DLD1 (cell line): ENCODE measurements at regions not wholly inside any gene's neighbourhood (a gene's known extent, or its start where the extent isn't known, plus 50 kb on each side); places are given as distances from the start of the nearest gene placed in this dataset.

Source experiments
- in situ Hi-C: cut with HindIII; loops from 2 replicates; pipeline ENCODE4 v1.10.0; 2017; ENCODE audit warnings: low sequenced_read_pairs

DNA sequence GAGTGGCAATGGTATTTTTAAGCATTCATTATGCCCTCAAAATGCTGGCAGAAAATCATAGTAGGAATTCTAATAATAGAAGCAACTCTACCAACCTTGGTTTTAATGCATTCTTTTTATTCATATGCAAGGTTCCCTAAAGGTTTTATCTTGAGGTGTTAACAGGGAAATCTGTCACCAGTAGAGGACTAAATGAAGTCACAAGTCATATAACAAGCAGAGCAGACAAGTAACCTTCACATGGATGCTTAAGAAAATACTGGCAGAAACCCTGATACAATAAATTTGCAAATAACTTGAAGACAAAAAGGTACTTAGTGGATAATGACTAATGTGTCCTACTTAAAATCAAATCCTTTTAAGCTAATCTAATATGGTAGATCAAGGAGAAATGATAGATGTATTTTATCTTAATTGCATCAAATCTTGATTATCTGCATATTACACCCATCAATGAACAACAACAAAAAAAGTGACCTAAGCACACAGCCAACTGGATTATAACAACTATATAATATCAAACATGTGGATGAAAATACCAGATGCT, 73.3 kb downstream of the RFC3 start:
- in situ Hi-C loops = no loop called here

DNA sequence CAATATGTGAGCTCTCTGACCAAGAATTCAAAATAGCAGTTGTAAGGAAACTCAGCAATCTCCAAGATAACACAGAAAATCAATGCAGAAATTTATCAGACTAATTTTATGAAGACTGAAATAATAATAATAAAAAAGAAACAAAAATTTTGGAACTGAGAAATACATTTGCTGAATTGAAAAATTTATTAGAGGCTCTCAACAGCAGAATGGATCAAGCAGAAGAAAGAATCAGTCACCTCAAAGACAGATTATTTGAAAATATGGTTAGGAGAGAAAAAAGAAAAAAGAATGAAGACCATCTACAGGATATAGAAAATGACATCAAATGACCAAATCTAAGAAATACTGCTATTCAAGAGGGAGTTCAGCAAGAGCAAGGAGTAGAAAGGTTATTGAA, 75.6 kb downstream of the RFC3 start:
- in situ Hi-C loops = no loop called here

DNA sequence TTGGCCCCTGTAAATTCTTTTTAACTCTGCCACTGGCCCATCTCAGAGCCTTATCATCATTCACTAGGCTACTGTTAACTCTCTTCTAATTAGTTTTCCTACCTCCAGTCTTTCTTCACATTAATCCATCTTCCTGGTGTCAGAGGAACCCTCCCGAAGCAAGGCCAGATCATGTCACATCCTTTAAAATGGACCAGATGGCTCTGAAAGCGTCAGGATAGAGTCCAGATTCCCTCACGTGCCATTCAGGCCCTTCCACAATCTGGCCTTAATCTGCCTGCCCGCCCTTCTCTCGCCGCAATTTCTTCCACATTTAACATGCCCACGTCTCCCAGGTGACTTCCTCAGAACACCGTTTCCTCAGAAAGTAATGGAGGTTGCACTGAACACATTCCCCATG, 86.5 kb downstream of the RFC3 start:
- in situ Hi-C loops = no loop called here

- in situ Hi-C loops = no loop called here
Measured at GRCh38 chr13:33908116-33908515, 90.2 kb downstream of the RFC3 start.

DNA sequence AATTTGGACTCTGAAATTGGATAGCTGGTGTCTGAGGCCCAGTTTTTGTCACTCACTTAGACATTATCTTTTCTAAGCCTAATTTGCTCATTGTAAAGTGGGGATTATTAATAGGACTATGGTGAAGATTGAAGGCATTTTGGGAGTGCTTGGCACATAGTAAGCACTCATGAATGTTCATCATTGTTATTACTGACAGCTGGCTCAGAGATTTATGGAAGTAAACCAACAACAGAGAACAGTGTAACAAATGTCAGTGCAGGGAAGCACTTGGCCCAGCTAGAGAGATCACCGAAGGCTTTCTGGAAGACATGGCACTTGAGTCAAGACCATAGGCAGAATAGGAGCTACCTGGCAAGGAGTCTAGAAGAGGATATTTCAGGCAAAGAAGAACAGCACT, 92.3 kb downstream of the RFC3 start:
- in situ Hi-C loops = no loop called here

DNA sequence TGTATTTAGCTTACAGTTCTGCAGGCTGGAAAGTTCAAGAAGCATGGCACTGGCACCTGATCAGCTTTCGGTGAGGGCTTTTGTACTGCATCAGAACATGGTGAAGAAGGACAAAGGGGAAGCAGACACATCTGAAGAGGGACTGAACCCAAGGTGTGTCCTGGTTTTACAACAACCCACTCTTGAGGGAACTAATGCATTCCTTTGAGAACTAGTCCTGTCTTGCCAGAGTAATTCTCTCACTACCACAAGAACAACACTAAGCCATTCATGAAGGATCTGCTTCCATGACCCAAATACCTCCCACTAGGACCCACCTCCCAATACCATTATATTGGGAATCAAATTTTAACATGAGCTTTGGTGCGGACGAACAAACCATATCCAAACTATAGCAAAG, 93.6 kb downstream of the RFC3 start:
- in situ Hi-C loops = no loop called here

GRCh38 chr13:33913829-33914228, 95.9 kb downstream of the RFC3 start:
- in situ Hi-C loops = no loop called here

- in situ Hi-C loops = no loop called here
Measured at GRCh38 chr13:33917190-33917589, 99.2 kb downstream of the RFC3 start.

- in situ Hi-C loops = no loop called here
Measured at GRCh38 chr13:33918199-33918932, 100.4 kb downstream of the RFC3 start.

DNA sequence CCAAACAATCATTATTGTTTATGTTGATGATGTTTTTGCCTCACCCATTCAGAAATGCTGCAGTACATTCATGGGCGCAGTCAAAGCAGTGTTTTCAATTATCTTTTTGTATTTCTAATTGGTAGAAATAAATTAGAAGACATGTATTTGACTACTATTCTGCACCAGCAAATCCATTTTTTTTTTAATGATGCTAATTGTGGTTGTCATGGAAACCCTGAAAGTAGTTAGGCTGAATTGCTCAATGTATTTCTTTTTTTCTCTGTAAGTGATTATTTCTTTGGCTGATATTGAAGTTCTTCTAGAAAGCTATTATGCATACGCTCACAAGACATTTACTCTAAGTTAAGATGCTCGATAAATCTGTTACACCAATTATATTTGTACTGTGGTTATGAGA, 101.2 kb downstream of the RFC3 start:
- in situ Hi-C loops = no loop called here

- in situ Hi-C loops = no loop called here
Measured at GRCh38 chr13:33925563-33925962, 107.6 kb downstream of the RFC3 start.

DNA sequence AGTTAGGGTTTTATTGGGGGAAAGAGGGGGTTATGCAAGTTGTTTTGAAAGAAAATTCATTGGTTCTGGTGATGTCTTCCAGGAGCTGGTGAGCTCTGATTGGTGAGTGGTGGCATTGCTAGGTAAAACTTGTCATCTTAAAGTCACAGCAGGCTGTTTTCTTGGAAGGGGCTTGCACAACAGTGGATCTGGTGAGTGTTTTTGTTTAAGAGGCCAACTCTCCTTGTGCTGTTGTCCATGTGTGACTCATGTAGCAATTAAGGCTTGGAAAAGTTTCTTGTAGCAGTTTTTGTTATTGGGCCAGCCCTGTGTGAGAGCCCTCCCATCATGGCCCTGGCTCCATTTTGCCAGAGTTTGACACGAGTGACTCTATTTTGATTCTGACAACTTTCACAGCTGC, 109.4 kb downstream of the RFC3 start:
- in situ Hi-C loops = no loop called here

GRCh38 chr13:33931397-33932311, 113.7 kb downstream of the RFC3 start:
- in situ Hi-C loops = no loop called here

DNA sequence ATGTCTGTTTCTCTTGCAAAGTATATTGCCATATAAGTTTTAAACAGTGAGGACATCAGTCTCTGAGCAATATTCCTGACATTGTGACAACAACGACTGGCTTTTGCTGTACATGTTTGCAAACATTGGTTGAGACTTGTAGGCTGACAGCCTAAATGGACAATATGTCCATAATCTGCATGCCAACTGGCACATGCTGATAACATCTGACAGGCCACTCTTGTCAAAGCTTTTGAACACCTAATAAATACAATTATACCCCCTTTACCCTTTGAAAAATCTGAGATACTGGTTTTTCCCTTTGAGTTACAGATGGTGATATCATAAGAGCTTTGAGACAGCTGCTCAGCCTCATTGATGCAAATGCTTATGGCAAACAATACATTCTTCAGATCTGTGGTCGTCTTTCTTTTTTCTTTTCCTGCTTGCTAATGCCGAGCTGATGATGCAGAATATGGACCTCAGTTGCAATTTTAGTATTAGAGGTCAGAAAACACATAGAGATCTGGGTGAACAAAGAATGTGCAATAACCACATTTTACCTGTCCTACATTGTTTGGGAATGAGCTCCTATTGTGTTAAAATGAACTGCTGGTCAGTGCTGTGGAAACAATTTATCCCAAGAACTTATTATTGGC, 114.9 kb downstream of the RFC3 start:
- in situ Hi-C loops = no loop called here

DNA sequence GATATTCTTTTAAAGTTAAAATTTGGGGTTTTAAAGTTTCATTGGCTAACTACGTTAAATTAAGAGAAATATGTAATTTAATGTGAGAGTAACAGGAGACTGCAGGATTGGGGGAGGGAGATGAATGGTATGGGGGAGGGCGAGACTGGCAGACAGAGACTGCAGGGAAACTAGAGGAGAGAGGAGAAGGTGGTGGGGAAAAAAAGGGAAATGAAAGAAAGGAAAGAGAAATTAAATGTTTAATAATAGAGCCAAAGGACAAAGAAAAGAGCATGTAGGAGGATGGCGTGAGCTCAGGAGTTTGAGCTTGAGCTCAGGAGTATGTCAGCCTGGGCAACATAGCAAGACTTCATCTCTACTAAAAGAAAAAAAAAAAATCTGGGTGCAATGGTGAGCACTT, 115.9 kb downstream of the RFC3 start:
- in situ Hi-C loops = no loop called here

GRCh38 chr13:33934343-33934742, 116.4 kb downstream of the RFC3 start:
- in situ Hi-C loops = no loop called here

- in situ Hi-C loops = no loop called here
Measured at GRCh38 chr13:33934951-33935371, 117.0 kb downstream of the RFC3 start.

- in situ Hi-C loops = no loop called here
Measured at GRCh38 chr13:33935969-33936368, 118.0 kb downstream of the RFC3 start.

GRCh38 chr13:33937373-33938098, 119.6 kb downstream of the RFC3 start:
- in situ Hi-C loops = no loop called here

- in situ Hi-C loops = no loop called here
Measured at GRCh38 chr13:33940256-33940655, 122.3 kb downstream of the RFC3 start.

DNA sequence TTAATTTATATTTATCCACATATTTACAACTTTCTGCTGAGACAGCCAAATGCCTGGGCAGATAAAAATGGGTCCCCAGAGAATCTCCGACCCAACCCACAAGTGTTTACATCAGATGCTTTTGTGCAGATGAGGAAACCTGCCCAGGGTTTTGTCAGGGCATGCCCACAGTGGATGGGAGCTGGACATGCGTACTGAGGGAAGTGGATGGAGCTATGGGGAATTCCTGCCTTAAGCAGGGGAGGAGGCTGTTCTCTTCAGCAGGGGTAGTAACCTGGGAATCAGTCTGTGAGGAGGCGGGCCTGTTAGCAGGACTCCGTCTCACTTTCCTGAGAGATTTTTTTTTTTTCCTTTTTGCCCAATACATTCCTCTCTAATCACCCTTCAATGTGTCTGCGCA, 122.9 kb downstream of the RFC3 start:
- in situ Hi-C loops = no loop called here
